ENCODE measurements at regions not wholly inside any gene's neighbourhood (a gene's known extent, or its start where the extent isn't known, plus 50 kb on each side); places are given as distances from the start of the nearest gene placed in this dataset.

- TF ChIP-seq CTCF (IDR thresholded peaks at IDR 0.05 in 8 of 11, conservative IDR thresholded peaks at IDR 0.05 in 3 of 11) (no peak), POLR2A (IDR thresholded peaks at IDR 0.05) (no peak), POLR2AphosphoS5 (IDR thresholded peaks at IDR 0.05) (no peak)
These were observed 427.9 kb downstream of the JRKL start for GRCh38 chr11:96817482-96818399.
